Activated CD4-positive, alpha-beta memory T cell treated with anti-CD3 and anti-CD28 coated beads for 36 hours (primary cell): ENCODE measurements at regions not wholly inside any gene's neighbourhood (a gene's known extent, or its start where the extent isn't known, plus 50 kb on each side); places are given as distances from the start of the nearest gene placed in this dataset.

ENCODE experiments used
- CTCF ChIA-PET: fragments of 350-600 bp; sonication (Branson Sonifier 250); formaldehyde crosslinking; loops from one replicate; lab custom pipeline; 2021; ENCODE audit warnings: antibody characterized with exemption, inconsistent platforms; lab: Charles Lee
- POLR2A ChIA-PET: fragments of 350-600 bp; sonication (Branson Sonifier 250); formaldehyde crosslinking; loops from one replicate; lab custom pipeline; 2021; ENCODE audit warnings: antibody characterized with exemption; lab: Charles Lee
- DNase-seq: peaks from one replicate; pipeline ENCODE4 v3.0.0-alpha.2; 2020
- H3K27ac Mint-ChIP-seq: one replicate; pipeline ENCODE4 v1.8.0; 2021; ENCODE audit warnings: mixed read lengths
- H3K27me3 Mint-ChIP-seq: one replicate; pipeline ENCODE4 v1.8.0; 2021; ENCODE audit warnings: mixed read lengths
- H3K36me3 Mint-ChIP-seq: one replicate; pipeline ENCODE4 v1.8.0; 2021; ENCODE audit warnings: mixed read lengths
- H3K4me1 Mint-ChIP-seq: one replicate; pipeline ENCODE4 v1.8.0; 2021; ENCODE audit warnings: low read depth, mixed read lengths
- H3K4me3 Mint-ChIP-seq: one replicate; pipeline ENCODE4 v1.8.0; 2021; ENCODE audit warnings: mild to moderate bottlenecking, mixed read lengths
- H3K9me3 Mint-ChIP-seq: one replicate; pipeline ENCODE4 v1.8.0; 2021; ENCODE audit warnings: mixed read lengths
- intact Hi-C: fragments of 100-400 bp; cut with micrococcal nuclease; formaldehyde crosslinking; loops from one replicate; pipeline ENCODE4 v1.15.1; 2023

- Mint-ChIP-seq H3K27ac (no peak overlapping the region), H3K27me3 (no peaks in the 10 kb centered on the region), H3K9me3 (no peaks in the 10 kb centered on the region), H3K36me3 (no peaks in the 10 kb centered on the region), H3K4me3 (no peak overlapping the region), H3K4me1 (no peaks in the 10 kb centered on the region)
- CTCF ChIA-PET = interaction anchor here (0.7 kb wide), 1 partner anchor 11 kb away, joined by 3 read pairs; no protein-coding TSS in a partner anchor
- intact Hi-C loops = no loop called here
- no peak for DNase-seq
- POLR2A ChIA-PET = no interaction called here
Observed at GRCh38 chr9:74115976-74116375, 381.2 kb upstream of the RORB start.

GRCh38 chr9:74117151-74117550, 380.0 kb upstream of the RORB start:
- ChIA-PET CTCF (no interaction called here), POLR2A (no interaction called here)
- Mint-ChIP-seq H3K4me1 (no peaks in the 10 kb centered on the region), H3K27me3 (no peaks in the 10 kb centered on the region), H3K9me3 (no peaks in the 10 kb centered on the region), H3K27ac (no peak overlapping the region), H3K36me3 (no peaks in the 10 kb centered on the region), H3K4me3 (no peak overlapping the region)
- DNase-seq = no peak
- intact Hi-C loops = no loop called here

GRCh38 chr9:74117731-74118130, 379.4 kb upstream of the RORB start:
- Mint-ChIP-seq H3K9me3 (peaks cover 3% of the 10 kb centered on the region), H3K36me3 (no peaks in the 10 kb centered on the region), H3K27ac (no peak overlapping the region), H3K4me1 (peaks cover 2% of the 10 kb centered on the region), H3K4me3 (no peak overlapping the region), H3K27me3 (no peaks in the 10 kb centered on the region)
- no peak for DNase-seq
- intact Hi-C loops = no loop called here
- ChIA-PET CTCF (no interaction called here), POLR2A (no interaction called here)

- Mint-ChIP-seq H3K4me1 (peaks cover 2% of the 10 kb centered on the region), H3K9me3 (peaks cover 6% of the 10 kb centered on the region), H3K27me3 (no peaks in the 10 kb centered on the region), H3K27ac (no peak overlapping the region), H3K4me3 (no peak overlapping the region), H3K36me3 (no peaks in the 10 kb centered on the region)
- intact Hi-C loops = no loop called here
- CTCF ChIA-PET = no interaction called here
- POLR2A ChIA-PET = no interaction called here
- no peak for DNase-seq
Observed at GRCh38 chr9:74120061-74120460, 377.1 kb upstream of the RORB start.

GRCh38 chr9:74120470-74120869, 376.7 kb upstream of the RORB start:
- H3K36me3 Mint-ChIP-seq = no peaks in the 10 kb centered on the region
- no peak overlapping the region for H3K4me3 Mint-ChIP-seq
- DNase-seq = no peak
- H3K4me1 Mint-ChIP-seq = peaks cover 2% of the 10 kb centered on the region
- no peaks in the 10 kb centered on the region for H3K27me3 Mint-ChIP-seq
- no peak overlapping the region for H3K27ac Mint-ChIP-seq
- intact Hi-C loops = no loop called here
- H3K9me3 Mint-ChIP-seq = peaks cover 6% of the 10 kb centered on the region
- POLR2A ChIA-PET = no interaction called here
- CTCF ChIA-PET = no interaction called here

- DNase-seq = no peak
- Mint-ChIP-seq H3K36me3 (no peaks in the 10 kb centered on the region), H3K27ac (no peak overlapping the region), H3K9me3 (peaks cover 6% of the 10 kb centered on the region), H3K4me3 (no peak overlapping the region), H3K27me3 (no peaks in the 10 kb centered on the region), H3K4me1 (peaks cover 2% of the 10 kb centered on the region)
- POLR2A ChIA-PET = no interaction called here
- intact Hi-C loops = no loop called here
- CTCF ChIA-PET = no interaction called here
Observed at GRCh38 chr9:74122216-74122615, 374.9 kb upstream of the RORB start.

- no peaks in the 10 kb centered on the region for H3K36me3 Mint-ChIP-seq
- no peaks in the 10 kb centered on the region for H3K27me3 Mint-ChIP-seq
- intact Hi-C loops = no loop called here
- H3K4me3 Mint-ChIP-seq = no peak overlapping the region
- POLR2A ChIA-PET = no interaction called here
- CTCF ChIA-PET = no interaction called here
- peaks cover 2% of the 10 kb centered on the region for H3K4me1 Mint-ChIP-seq
- peaks cover 6% of the 10 kb centered on the region for H3K9me3 Mint-ChIP-seq
- no peak overlapping the region for H3K27ac Mint-ChIP-seq
- peak; percentile 12 for DNase-seq
Observed at GRCh38 chr9:74122661-74123060, 374.5 kb upstream of the RORB start.

- Mint-ChIP-seq H3K4me1 (peaks cover 2% of the 10 kb centered on the region), H3K9me3 (peaks cover 6% of the 10 kb centered on the region), H3K27me3 (no peaks in the 10 kb centered on the region), H3K27ac (no peak overlapping the region), H3K4me3 (no peak overlapping the region), H3K36me3 (no peaks in the 10 kb centered on the region)
- ChIA-PET CTCF (no interaction called here), POLR2A (no interaction called here)
- intact Hi-C loops = no loop called here
- no peak for DNase-seq
Observed at GRCh38 chr9:74125941-74126340, 371.2 kb upstream of the RORB start.

- DNase-seq = no peak
- POLR2A ChIA-PET = no interaction called here
- H3K27ac Mint-ChIP-seq = no peak overlapping the region
- CTCF ChIA-PET = no interaction called here
- H3K27me3 Mint-ChIP-seq = no peaks in the 10 kb centered on the region
- peaks cover 3% of the 10 kb centered on the region for H3K9me3 Mint-ChIP-seq
- no peak overlapping the region for H3K4me3 Mint-ChIP-seq
- no peaks in the 10 kb centered on the region for H3K36me3 Mint-ChIP-seq
- no peaks in the 10 kb centered on the region for H3K4me1 Mint-ChIP-seq
- intact Hi-C loops = no loop called here
Observed at GRCh38 chr9:74132986-74133385, 364.1 kb upstream of the RORB start.

GRCh38 chr9:74133921-74134320, 363.2 kb upstream of the RORB start:
- H3K36me3 Mint-ChIP-seq = no peaks in the 10 kb centered on the region
- ChIA-PET CTCF (no interaction called here), POLR2A (no interaction called here)
- H3K4me1 Mint-ChIP-seq = no peaks in the 10 kb centered on the region
- no peak overlapping the region for H3K4me3 Mint-ChIP-seq
- no peak for DNase-seq
- H3K27ac Mint-ChIP-seq = no peak overlapping the region
- peaks cover 4% of the 10 kb centered on the region for H3K9me3 Mint-ChIP-seq
- H3K27me3 Mint-ChIP-seq = no peaks in the 10 kb centered on the region
- intact Hi-C loops = no loop called here

- ChIA-PET CTCF (no interaction called here), POLR2A (no interaction called here)
- Mint-ChIP-seq H3K4me3 (no peak overlapping the region), H3K27ac (no peak overlapping the region), H3K27me3 (no peaks in the 10 kb centered on the region), H3K36me3 (no peaks in the 10 kb centered on the region), H3K4me1 (no peaks in the 10 kb centered on the region), H3K9me3 (peaks cover 2% of the 10 kb centered on the region)
- intact Hi-C loops = no loop called here
- DNase-seq = no peak
Observed at GRCh38 chr9:74138182-74138581, 359.0 kb upstream of the RORB start.

- H3K36me3 Mint-ChIP-seq = no peaks in the 10 kb centered on the region
- intact Hi-C loops = no loop called here
- CTCF ChIA-PET = no interaction called here
- POLR2A ChIA-PET = no interaction called here
- no peak for DNase-seq
- no peak overlapping the region for H3K27ac Mint-ChIP-seq
- no peaks in the 10 kb centered on the region for H3K4me1 Mint-ChIP-seq
- no peak overlapping the region for H3K4me3 Mint-ChIP-seq
- H3K9me3 Mint-ChIP-seq = peaks cover 2% of the 10 kb centered on the region
- H3K27me3 Mint-ChIP-seq = no peaks in the 10 kb centered on the region
Observed at GRCh38 chr9:74140141-74140540, 357.0 kb upstream of the RORB start.

- no peaks in the 10 kb centered on the region for H3K4me1 Mint-ChIP-seq
- ChIA-PET CTCF (interaction anchor here (0.7 kb wide), 1 partner anchor 630 kb away, joined by 3 read pairs; no protein-coding TSS in a partner anchor), POLR2A (no interaction called here)
- no peak for DNase-seq
- H3K36me3 Mint-ChIP-seq = no peaks in the 10 kb centered on the region
- intact Hi-C loops = no loop called here
- H3K27me3 Mint-ChIP-seq = no peaks in the 10 kb centered on the region
- no peak overlapping the region for H3K27ac Mint-ChIP-seq
- H3K4me3 Mint-ChIP-seq = no peak overlapping the region
- peaks cover 4% of the 10 kb centered on the region for H3K9me3 Mint-ChIP-seq
Observed at GRCh38 chr9:74147906-74148305, 349.2 kb upstream of the RORB start.
